SH-SY5Y (cell line): ENCODE measurements at regions not wholly inside any gene's neighbourhood (a gene's known extent, or its start where the extent isn't known, plus 50 kb on each side); places are given as distances from the start of the nearest gene placed in this dataset.

ENCODE experiments used
- GATA2 ChIP-seq: IDR thresholded peaks from 2 replicates; pipeline ENCODE4 v1.6.1; 2011; ENCODE audit warnings: mild to moderate bottlenecking, low read depth, low read length
- GATA3 ChIP-seq: IDR thresholded peaks from 2 replicates; pipeline ENCODE4 v1.6.1; 2011; ENCODE audit warnings: low read depth, mild to moderate bottlenecking, low read length, moderate library complexity

DNA sequence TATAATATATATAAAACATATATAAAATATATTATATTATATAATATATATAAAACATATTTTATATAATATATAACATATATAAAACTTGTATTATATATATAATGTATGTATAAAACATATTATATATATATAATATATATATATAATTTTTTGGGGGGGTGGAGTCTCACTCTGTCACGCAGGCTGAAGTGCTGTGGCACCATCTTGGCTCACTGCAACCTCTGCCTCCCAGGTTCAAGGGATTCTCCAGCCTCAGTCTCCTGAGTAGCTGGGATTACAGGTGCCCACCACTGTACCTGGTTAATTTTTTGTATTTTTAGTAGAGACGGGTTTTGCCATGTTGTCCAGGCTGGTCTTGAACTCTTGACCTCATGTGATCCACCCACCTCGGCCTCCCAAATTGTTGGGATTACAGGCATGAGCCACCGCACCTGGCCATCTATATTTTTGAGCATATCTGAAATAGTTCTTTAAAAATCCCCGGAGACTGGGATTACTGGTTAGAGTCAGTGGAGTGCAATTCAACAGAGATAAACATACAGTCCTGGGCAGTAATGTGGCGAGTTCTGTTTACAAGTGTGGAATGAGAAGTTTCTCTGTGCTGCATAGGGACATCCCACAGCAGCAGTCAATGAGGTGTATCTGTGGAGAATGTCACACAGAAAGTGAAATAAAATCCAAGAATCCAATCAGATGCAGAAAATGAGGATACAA is 208.4 kb downstream of the MYCN start:
- TF ChIP-seq GATA2 (no peak), GATA3 (no peak)
